ENCODE measurements at regions not wholly inside any gene's neighbourhood (a gene's known extent, or its start where the extent isn't known, plus 50 kb on each side); places are given as distances from the start of the nearest gene placed in this dataset.
A peak's percentile ranks its signal among the peaks of the same experiment; 100 is the strongest.

GRCh38 chr20:60430516-60431001 lies 472.3 kb downstream of the CDH26 start:
- DNase-seq, result no peak

DNA sequence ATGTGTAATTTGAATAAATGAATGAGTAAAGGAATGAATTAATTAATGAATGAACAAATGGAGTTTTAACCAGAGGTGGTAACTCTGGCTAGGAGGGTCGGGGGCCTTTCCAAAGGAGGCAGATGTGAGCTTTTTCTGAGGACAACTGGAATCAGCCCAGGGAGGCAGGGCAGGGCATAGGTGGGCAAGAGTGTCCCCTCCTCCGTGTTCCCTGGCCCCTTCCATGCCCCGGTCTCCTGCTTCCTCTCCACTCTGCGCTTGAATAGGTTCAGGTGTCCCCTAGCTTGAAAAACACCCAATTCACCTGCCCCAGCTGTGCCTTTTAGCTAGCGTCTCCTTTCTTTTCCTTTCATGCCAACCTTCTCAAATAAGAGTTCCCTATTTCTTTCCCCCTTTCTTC lies 473.1 kb downstream of the CDH26 start:
- DNase-seq, result no peak

DNA sequence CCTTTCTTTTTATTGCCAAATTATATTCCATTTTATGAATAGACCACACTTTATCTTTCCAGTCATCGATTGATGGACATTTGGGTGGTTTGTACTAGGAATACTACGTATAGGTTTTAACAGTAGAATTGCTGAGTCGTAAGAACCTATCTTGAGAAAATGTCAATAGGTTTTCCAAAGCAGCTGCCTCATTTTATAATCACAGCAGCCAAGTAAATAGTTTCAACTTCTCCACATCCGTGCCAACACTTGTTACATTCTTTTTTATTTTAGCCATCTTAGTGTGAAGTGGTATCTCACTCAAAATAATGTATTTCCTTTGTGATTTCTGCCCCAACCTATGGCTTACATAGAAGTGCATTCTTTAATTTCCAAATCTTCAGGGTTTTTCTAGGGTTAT lies 479.2 kb downstream of the CDH26 start:
- no peak for DNase-seq

- no peak for DNase-seq
These were observed 488.3 kb downstream of the CDH26 start for GRCh38 chr20:60446267-60447111.

DNA sequence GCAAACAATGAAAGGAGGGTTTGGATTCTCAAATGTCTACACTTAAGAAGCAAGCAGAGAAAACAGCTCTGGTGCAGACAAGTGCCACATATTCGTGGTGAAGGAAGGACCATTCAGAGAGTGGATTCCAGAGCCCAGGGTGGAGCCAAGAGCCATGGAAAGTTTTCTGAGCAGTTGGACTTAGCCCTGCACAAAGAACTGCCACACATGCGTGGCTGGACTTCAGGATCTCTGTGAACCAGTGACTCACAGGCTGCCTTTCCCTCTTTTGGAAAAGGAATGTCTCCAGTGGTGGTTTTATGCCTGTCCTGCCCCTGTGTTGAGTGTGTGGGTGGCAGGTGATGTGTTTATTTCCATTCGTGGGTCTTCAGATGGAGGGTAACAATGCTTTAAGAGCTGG lies 489.5 kb downstream of the CDH26 start:
- DNase-seq, result no peak

DNA sequence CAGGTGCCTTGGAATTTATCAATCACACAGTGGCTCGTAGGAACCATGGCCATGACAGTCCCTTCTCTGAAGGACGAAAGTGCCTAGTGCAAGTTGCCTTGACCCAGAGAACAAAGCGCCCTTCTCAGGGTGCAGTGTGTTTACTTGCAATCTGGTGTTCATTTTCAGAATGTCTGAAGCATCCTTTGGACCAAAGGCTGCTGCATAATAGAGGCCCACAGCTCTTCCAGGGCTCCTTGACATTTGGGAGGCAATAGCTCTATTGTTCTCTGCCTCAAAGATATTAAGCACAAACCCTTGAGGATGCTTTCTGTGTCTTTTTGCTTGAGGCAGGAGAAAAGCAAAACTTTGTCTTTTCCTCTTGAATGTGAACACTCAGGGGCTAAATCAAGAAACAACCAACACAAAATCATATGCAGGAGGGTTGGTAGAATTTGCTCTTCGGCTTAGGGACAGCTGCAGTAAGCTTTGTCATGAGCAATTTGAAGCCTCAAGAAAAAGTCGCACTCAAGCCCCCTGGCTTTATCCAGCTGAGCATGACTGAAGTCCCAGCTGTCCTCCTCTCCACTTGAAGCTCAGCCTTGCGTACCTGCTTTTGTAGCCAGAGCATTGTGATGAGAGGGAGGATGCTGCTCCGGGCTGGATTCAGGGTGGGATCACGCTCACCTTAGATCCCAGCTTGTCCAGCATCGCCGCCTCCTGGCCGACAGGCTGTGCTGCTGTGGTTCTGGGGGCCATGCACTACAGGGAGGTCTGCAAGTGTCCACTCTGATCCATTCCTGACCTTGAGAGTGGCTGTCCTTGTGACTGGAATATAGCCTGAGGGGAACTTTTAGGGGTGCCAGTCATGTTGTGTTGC lies 495.4 kb downstream of the CDH26 start:
- DNase-seq, result peak; percentile 8

DNA sequence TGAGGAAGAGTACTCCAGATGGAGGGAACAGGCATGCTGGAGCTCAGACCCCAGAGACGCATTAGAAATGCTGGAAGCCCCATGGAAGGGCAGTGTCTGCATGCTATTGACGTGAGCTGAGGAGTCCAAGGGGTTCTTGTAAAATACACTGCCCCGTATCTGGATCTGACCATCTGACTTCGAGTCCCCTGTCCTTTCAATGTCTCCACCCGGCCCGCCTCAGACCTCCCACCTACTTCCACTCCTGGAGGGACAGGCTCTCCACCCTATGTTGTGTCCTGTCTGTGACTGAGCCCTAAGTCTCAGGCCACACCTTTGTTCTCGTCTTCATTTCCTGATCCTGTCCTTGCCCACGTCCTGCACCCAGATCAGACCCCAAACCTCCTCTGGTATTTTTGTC lies 496.3 kb downstream of the CDH26 start:
- no peak for DNase-seq

GRCh38 chr20:60455272-60455671 lies 497.0 kb downstream of the CDH26 start:
- no peak for DNase-seq

DNA sequence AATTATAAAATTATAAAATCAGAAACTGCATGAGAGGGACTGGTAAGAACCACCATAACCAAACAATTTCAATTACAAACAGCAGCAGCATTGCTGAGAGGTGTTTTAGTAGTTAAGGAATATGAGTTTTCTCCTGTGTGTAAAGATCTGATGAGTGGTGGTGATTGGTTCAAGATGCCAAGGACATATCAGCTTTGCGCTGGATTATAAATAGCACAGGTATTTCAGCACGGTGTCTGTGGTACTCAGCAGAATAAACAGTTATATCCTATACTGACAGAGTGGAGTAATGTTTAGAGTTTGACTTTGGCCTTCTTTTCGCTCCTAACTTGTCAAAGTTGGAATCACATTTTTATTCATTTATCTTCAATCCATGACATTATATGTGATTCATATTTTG lies 501.0 kb downstream of the CDH26 start:
- DNase-seq, result no peak

DNA sequence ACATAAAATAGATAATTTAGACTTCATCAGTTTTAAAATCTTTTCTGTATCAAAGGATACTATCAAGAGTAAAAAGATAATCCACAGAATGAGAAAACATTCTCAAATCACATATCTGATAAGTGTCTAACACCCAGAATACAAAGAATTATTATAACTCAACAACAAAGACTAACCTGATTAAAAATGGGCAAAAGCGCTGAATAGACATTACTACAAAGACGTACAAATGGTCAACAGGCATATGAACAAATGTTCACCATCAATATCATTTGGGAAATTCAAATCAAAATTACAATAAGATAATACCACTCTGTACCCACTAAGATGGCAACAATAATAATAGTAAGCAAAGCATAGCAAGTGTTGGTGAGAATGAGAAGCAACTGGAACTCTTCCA lies 503.8 kb downstream of the CDH26 start:
- no peak for DNase-seq

- no peak for DNase-seq
These were observed 505.6 kb downstream of the CDH26 start for GRCh38 chr20:60463798-60464197.

GRCh38 chr20:60465439-60465838 lies 507.2 kb downstream of the CDH26 start:
- no peak for DNase-seq

- DNase-seq, result no peak
These were observed 507.9 kb downstream of the CDH26 start for GRCh38 chr20:60465993-60466686.

DNA sequence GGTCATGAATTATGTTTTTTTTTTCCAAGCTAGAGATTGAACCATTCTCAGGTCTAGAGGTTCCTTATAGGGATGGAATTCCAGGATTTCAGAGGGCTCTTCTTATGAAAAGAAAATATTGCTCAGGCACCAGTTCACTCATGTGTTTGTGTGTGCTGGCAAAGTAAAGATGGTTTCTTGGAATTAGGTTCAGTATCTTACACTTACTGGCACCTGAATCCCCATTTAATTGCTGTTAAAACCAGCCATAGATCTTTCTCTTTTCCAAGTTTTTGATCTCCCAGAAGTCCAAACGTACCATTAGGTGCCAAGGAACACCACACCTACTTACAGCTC lies 508.4 kb downstream of the CDH26 start:
- DNase-seq, result no peak

GRCh38 chr20:60467078-60467477 lies 508.9 kb downstream of the CDH26 start:
- DNase-seq, result no peak

- no peak for DNase-seq
These were observed 509.5 kb downstream of the CDH26 start for GRCh38 chr20:60467771-60468170.

GRCh38 chr20:60469829-60470228 lies 511.6 kb downstream of the CDH26 start:
- no peak for DNase-seq

DNA sequence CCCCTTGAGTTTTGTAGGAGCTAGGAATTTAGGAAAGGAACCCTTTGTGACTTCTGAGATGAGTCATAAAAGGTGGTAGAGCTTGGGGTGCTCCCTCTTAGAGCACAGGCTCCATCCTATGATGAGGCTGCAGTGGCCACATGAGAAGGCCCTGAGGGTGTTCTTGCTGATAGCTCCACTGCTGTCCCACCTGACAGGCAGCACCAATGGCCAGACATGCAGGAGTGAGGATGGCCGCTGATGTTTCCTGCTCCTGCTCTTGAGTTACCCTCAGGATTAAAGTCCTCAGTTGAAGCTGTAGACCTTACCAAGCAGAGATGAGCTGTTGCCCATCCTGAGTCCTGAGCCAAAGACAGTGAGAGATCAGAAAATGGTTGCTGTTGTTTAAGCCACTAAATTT lies 512.1 kb downstream of the CDH26 start:
- no peak for DNase-seq

- no peak for DNase-seq
These were observed 515.0 kb downstream of the CDH26 start for GRCh38 chr20:60473211-60473610.

DNA sequence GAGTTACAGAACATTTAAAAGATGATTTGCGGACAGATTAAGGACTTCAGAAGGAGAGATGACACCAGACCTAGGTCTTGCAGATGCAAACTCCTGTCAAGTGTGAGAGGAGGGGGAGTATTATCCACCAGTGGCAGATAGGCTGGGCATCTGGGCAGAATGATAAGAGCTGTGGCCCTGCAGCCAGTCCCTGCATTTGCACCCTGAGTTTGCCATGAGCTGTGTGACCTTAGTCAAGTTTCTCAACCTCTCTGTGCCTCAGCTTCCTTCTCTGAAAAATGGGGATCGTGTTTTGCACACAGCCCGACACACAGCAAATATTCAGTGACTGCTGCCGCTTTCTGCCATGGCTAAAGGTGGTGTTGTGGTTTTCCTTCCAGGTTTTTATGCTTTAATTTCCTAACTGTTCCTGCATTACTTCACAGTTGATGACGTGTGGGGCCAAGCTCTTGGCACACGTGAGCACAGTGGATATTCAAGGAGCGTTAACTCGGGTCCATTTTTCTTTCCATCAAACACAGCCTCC lies 516.2 kb downstream of the CDH26 start:
- no peak for DNase-seq

DNA sequence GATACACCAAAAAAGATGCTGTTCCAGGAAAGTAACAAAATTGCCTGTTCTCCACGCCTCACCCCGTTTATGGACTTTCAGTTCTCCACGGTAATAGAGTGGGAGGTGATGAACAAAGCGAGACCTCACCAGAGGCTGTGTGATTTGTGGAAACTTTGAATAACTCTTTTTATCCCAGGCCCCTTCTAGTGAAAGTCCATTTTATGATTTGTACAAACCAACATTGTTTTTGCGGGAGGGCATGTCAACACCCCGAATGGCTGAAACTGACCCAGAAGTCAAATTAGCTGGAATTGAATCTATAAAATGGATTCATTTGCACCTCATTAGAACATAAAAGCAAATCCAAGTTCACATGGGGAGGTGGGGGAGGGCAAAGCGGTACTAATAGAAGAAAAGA lies 517.8 kb downstream of the CDH26 start:
- DNase-seq, result no peak

- DNase-seq, result no peak
These were observed 519.7 kb downstream of the CDH26 start for GRCh38 chr20:60477958-60478357.

GRCh38 chr20:60478533-60478932 lies 520.3 kb downstream of the CDH26 start:
- no peak for DNase-seq

Data from left kidney (tissue), 1 donor.